ENCODE measurements at regions not wholly inside any gene's neighbourhood (a gene's known extent, or its start where the extent isn't known, plus 50 kb on each side); places are given as distances from the start of the nearest gene placed in this dataset.

- Histone ChIP-seq H3K4me1 (ENCODE audit: control insufficient read depth in 1 of 2, low read depth in 2 of 2) (no peaks in the 10 kb centered on the region), H3K36me3 (no peaks in the 10 kb centered on the region), H3K27me3 (replicated peaks; ENCODE audit: insufficient read depth) (peaks cover 18% of the 10 kb centered on the region), H3K27ac (no peak overlapping the region), H3K4me3 (no peak overlapping the region), H3K9me3 (no peaks in the 10 kb centered on the region)
- ATAC-seq (ENCODE audit: insufficient number of reproducible peaks, low FRiP score, low read depth) (no peak), DNase-seq (ENCODE audit: low spot score) (no peak)
- TF ChIP-seq CTCF (IDR thresholded peaks at IDR 0.05) = no peak
These were observed 55.7 kb upstream of the TAC4 start for GRCh38 chr17:49903523-49903922.

GRCh38 chr17:49904893-49905292 lies 57.0 kb upstream of the TAC4 start:
- peaks cover 28% of the 10 kb centered on the region for H3K27me3 ChIP-seq (replicated peaks; ENCODE audit: insufficient read depth)
- H3K4me3 ChIP-seq = no peak overlapping the region
- TF ChIP-seq CTCF (IDR thresholded peaks at IDR 0.05) = no peak
- peaks cover 0 to under 1% of the 10 kb centered on the region in 2 donors for H3K4me1 ChIP-seq (ENCODE audit: control insufficient read depth in 1 of 2, low read depth in 2 of 2)
- ATAC-seq (ENCODE audit: insufficient number of reproducible peaks, low FRiP score, low read depth) (no peak), DNase-seq (ENCODE audit: low spot score) (no peak)
- H3K9me3 ChIP-seq = no peaks in the 10 kb centered on the region
- no peak overlapping the region for H3K27ac ChIP-seq
- H3K36me3 ChIP-seq = no peaks in the 10 kb centered on the region

- H3K27me3 ChIP-seq (replicated peaks; ENCODE audit: insufficient read depth) = peaks cover 40% of the 10 kb centered on the region
- H3K27ac ChIP-seq = no peak overlapping the region
- H3K36me3 ChIP-seq = no peaks in the 10 kb centered on the region
- no peak for TF ChIP-seq CTCF (IDR thresholded peaks at IDR 0.05)
- DNase-seq (ENCODE audit: low spot score) (no peak), ATAC-seq (ENCODE audit: insufficient number of reproducible peaks, low FRiP score, low read depth) (no peak)
- H3K9me3 ChIP-seq = no peaks in the 10 kb centered on the region
- peaks cover 0 to 9% of the 10 kb centered on the region in 2 donors for H3K4me1 ChIP-seq (ENCODE audit: control insufficient read depth in 1 of 2, low read depth in 2 of 2)
- H3K4me3 ChIP-seq = no peak overlapping the region
These were observed 58.8 kb upstream of the TAC4 start for GRCh38 chr17:49906531-49907136.

GRCh38 chr17:49907279-49907678 lies 59.4 kb upstream of the TAC4 start:
- H3K9me3 ChIP-seq = no peaks in the 10 kb centered on the region
- H3K36me3 ChIP-seq = no peaks in the 10 kb centered on the region
- peaks cover 37% of the 10 kb centered on the region for H3K27me3 ChIP-seq (replicated peaks; ENCODE audit: insufficient read depth)
- TF ChIP-seq CTCF (IDR thresholded peaks at IDR 0.05) = no peak
- ATAC-seq (ENCODE audit: insufficient number of reproducible peaks, low FRiP score, low read depth) (no peak), DNase-seq (ENCODE audit: low spot score) (no peak)
- no peak overlapping the region for H3K27ac ChIP-seq
- H3K4me3 ChIP-seq = no peak overlapping the region
- H3K4me1 ChIP-seq (ENCODE audit: control insufficient read depth in 1 of 2, low read depth in 2 of 2) = peaks cover 0 to 9% of the 10 kb centered on the region in 2 donors

GRCh38 chr17:49908782-49909714 lies 59.9 kb upstream of the DLX4 start:
- Histone ChIP-seq H3K9me3 (no peaks in the 10 kb centered on the region), H3K36me3 (no peaks in the 10 kb centered on the region), H3K4me3 (no peak overlapping the region), H3K27ac (no peak overlapping the region), H3K27me3 (replicated peaks; ENCODE audit: insufficient read depth) (peaks cover 31% of the 10 kb centered on the region), H3K4me1 (ENCODE audit: control insufficient read depth in 1 of 2, low read depth in 2 of 2) (peaks cover 0 to 9% of the 10 kb centered on the region in 2 donors)
- no peak for ATAC-seq (ENCODE audit: insufficient number of reproducible peaks, low FRiP score, low read depth)
- no peak for DNase-seq (ENCODE audit: low spot score)
- TF ChIP-seq CTCF (IDR thresholded peaks at IDR 0.05) = no peak
